ENCODE measurements at regions not wholly inside any gene's neighbourhood (a gene's known extent, or its start where the extent isn't known, plus 50 kb on each side); places are given as distances from the start of the nearest gene placed in this dataset.

DNA sequence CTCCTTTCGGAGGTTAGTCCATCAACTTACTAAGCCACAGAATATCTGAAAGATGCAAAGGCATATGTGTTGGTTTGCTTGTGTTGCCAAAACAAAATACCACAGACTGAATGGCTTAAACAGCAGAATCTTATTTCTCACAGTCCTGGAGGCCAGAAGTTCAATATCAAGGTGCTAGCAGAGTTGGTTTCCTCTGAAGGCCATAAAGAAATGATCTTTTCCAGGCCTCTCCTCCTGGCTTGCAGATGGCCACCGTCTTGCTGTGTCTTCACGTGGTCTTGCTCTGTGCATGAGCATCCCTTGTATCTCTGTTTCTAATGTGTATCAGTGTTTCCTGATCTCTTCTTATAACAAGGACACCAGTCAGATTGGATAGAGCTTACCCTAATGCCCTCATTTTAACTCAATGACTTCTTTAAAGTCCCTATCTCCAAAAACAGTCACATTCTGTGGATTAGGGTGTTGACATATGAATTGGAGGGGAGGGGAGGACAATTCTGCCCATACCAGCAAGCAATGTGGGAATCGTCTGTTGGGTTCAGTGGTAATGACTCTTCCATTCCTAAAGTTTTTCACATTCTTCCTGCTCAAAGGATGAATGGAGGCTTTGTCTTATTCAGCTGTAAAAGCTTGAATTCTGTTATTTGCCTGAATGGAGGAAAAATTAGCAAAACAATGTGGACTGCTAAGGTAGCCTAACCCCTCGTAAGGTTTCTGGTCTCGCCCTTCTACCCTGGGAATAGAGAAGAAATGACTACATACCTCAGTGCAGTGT lies 715.7 kb downstream of the DIAPH3 start:
- Histone ChIP-seq H3K9me2 (replicated peaks; ENCODE audit: insufficient read depth) (no peaks in the 10 kb centered on the region), H3K36me3 (replicated peaks; ENCODE audit: insufficient read depth, low read depth) (no peaks in the 10 kb centered on the region), H3K27me3 (no peaks in the 10 kb centered on the region), H4K20me1 (ENCODE audit: insufficient read depth, poor library complexity, severe bottlenecking) (no peaks in the 10 kb centered on the region), H3K27ac (no peak overlapping the region), H3K9me3 (ENCODE audit: low read depth) (no peaks in the 10 kb centered on the region), H3K4me1 (ENCODE audit: insufficient read depth) (no peaks in the 10 kb centered on the region), H2AFZ (no peak overlapping the region), H3K4me2 (no peak overlapping the region), H3K4me3 (no peak overlapping the region), H3K79me2 (no peaks in the 10 kb centered on the region)
- 66% methylated on average over 6 of the region's 6 CpGs for WGBS (ENCODE audit: low lambda C conversion rate, missing lambda C conversion rate)
- DNase-seq (ENCODE audit: low spot score) = no peak
- TF ChIP-seq CTCF (IDR thresholded peaks at IDR 0.05; ENCODE audit: poor library complexity) (no peak), EZH2phosphoT487 (IDR thresholded peaks at IDR 0.05; ENCODE audit: low read depth, severe bottlenecking, unreplicated experiment) (no peak), EZH2 (IDR thresholded peaks at IDR 0.05; ENCODE audit: borderline replicate concordance) (no peak)

DNA sequence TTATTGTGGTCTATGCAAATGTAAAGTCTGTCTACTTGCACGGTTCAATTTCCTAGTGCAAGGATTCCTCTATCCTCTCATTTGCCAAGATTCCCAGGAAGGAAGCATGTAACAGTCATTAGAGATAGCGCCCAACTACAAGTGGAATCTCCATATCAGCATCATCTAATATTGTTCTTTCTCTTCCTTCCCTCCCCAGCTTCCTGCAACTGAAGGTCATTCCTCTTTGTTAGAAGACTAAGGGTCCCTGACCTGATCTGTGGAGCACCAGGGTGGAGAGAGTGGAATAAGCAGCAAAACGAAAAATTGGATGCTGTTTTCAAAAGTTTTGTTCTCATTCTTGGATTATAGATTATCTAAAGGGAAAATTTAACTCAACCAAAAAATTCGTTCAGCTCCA lies 714.0 kb downstream of the DIAPH3 start:
- no peaks in the 10 kb centered on the region for H3K79me2 ChIP-seq

DNA sequence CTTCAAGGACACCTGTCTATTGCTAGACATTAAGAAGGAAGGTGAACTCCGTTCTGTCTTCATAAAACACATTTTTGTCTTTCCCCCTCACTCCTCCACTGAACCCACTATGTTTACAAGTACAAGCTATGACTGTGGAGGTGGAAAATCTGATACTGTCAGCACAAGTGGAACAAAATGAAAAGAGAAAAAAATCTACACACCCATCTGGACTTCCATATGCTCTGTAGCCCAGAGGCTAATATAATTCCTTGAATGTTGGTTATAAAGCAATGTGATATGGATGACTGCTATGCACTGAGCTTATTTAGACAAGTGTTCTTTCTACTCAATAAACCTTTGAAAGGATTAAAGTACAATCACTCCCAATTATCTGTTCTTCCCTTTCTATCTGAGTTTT lies 713.5 kb downstream of the DIAPH3 start:
- WGBS (ENCODE audit: low lambda C conversion rate, missing lambda C conversion rate) = 78% methylated on average over 1 of the region's 1 CpG

More for the DNA sequence above, 714.0 kb downstream of the DIAPH3 start:
- H3K4me3 ChIP-seq = no peak overlapping the region
- no peaks in the 10 kb centered on the region for H3K9me3 ChIP-seq (ENCODE audit: low read depth)
- no peaks in the 10 kb centered on the region for H3K4me1 ChIP-seq (ENCODE audit: insufficient read depth)
- no peaks in the 10 kb centered on the region for H3K36me3 ChIP-seq (replicated peaks; ENCODE audit: insufficient read depth, low read depth)
- no peak overlapping the region for H3K27ac ChIP-seq
- DNase-seq (ENCODE audit: low spot score) = no peak
- TF ChIP-seq EZH2 (IDR thresholded peaks at IDR 0.05; ENCODE audit: borderline replicate concordance) (no peak), CTCF (IDR thresholded peaks at IDR 0.05; ENCODE audit: poor library complexity) (no peak), EZH2phosphoT487 (IDR thresholded peaks at IDR 0.05; ENCODE audit: low read depth, severe bottlenecking, unreplicated experiment) (no peak)
- H2AFZ ChIP-seq = no peak overlapping the region
- H4K20me1 ChIP-seq (ENCODE audit: insufficient read depth, poor library complexity, severe bottlenecking) = no peaks in the 10 kb centered on the region
- H3K9me2 ChIP-seq (replicated peaks; ENCODE audit: insufficient read depth) = no peaks in the 10 kb centered on the region
- no peak overlapping the region for H3K4me2 ChIP-seq
- H3K27me3 ChIP-seq = no peaks in the 10 kb centered on the region
- WGBS (ENCODE audit: low lambda C conversion rate, missing lambda C conversion rate) = 90% methylated on average over 4 of the region's 4 CpGs

More for the DNA sequence above, 713.5 kb downstream of the DIAPH3 start:
- H3K79me2 ChIP-seq = no peaks in the 10 kb centered on the region
- H3K4me2 ChIP-seq = no peak overlapping the region
- DNase-seq (ENCODE audit: low spot score) = no peak
- H3K4me1 ChIP-seq (ENCODE audit: insufficient read depth) = no peaks in the 10 kb centered on the region
- H3K9me3 ChIP-seq (ENCODE audit: low read depth) = no peaks in the 10 kb centered on the region
- H3K9me2 ChIP-seq (replicated peaks; ENCODE audit: insufficient read depth) = no peaks in the 10 kb centered on the region
- TF ChIP-seq CTCF (IDR thresholded peaks at IDR 0.05; ENCODE audit: poor library complexity) (no peak), EZH2 (IDR thresholded peaks at IDR 0.05; ENCODE audit: borderline replicate concordance) (no peak), EZH2phosphoT487 (IDR thresholded peaks at IDR 0.05; ENCODE audit: low read depth, severe bottlenecking, unreplicated experiment) (no peak)
- H4K20me1 ChIP-seq (ENCODE audit: insufficient read depth, poor library complexity, severe bottlenecking) = no peaks in the 10 kb centered on the region
- H3K27me3 ChIP-seq = no peaks in the 10 kb centered on the region
- no peak overlapping the region for H2AFZ ChIP-seq
- no peak overlapping the region for H3K4me3 ChIP-seq
- H3K27ac ChIP-seq = no peak overlapping the region
- H3K36me3 ChIP-seq (replicated peaks; ENCODE audit: insufficient read depth, low read depth) = no peaks in the 10 kb centered on the region

Measured in hepatocyte (in vitro differentiated cells).